Activated naive CD4-positive, alpha-beta T cell treated with anti-CD3 and anti-CD28 coated beads, Interleukin-2, amount 50 U/mL, for 24 hours (primary cell): ENCODE measurements at regions not wholly inside any gene's neighbourhood (a gene's known extent, or its start where the extent isn't known, plus 50 kb on each side); places are given as distances from the start of the nearest gene placed in this dataset.
"Not testable (repeated sequence)": the region's sequence is repeated elsewhere in the genome, so short reads cannot be mapped to it uniquely, and the experiment has no call there.

Experiments used
- H3K27ac Mint-ChIP-seq: one replicate; pipeline ENCODE4 v1.8.0; 2021; ENCODE audit warnings: mild to moderate bottlenecking, mixed read lengths
- H3K27me3 Mint-ChIP-seq: one replicate; pipeline ENCODE4 v1.8.0; 2021; ENCODE audit warnings: mixed read lengths
- H3K36me3 Mint-ChIP-seq: one replicate; pipeline ENCODE4 v1.8.0; 2021; ENCODE audit warnings: mixed read lengths
- H3K4me1 Mint-ChIP-seq: one replicate; pipeline ENCODE4 v1.8.0; 2021; ENCODE audit warnings: mixed read lengths
- H3K4me3 Mint-ChIP-seq: one replicate; pipeline ENCODE4 v1.8.0; 2021; ENCODE audit warnings: mild to moderate bottlenecking, mixed read lengths
- H3K9me3 Mint-ChIP-seq: one replicate; pipeline ENCODE4 v1.8.0; 2021; ENCODE audit warnings: mixed read lengths

- Mint-ChIP-seq H3K4me1 (no peaks in the 10 kb centered on the region), H3K4me3 (no peak overlapping the region), H3K9me3 (peaks cover 5% of the 10 kb centered on the region), H3K27ac (no peak overlapping the region), H3K27me3 (no peaks in the 10 kb centered on the region), H3K36me3 (no peaks in the 10 kb centered on the region)
Measured at GRCh38 chr18:21979171-21979560, 190.2 kb upstream of the GATA6 start.

GRCh38 chr18:21979759-21980158, 189.6 kb upstream of the GATA6 start:
- Mint-ChIP-seq H3K36me3 (no peaks in the 10 kb centered on the region), H3K9me3 (peaks cover 5% of the 10 kb centered on the region), H3K4me3 (no peak overlapping the region), H3K27ac (no peak overlapping the region), H3K4me1 (no peaks in the 10 kb centered on the region), H3K27me3 (no peaks in the 10 kb centered on the region)

- peaks cover 5% of the 10 kb centered on the region for H3K9me3 Mint-ChIP-seq
- no peak overlapping the region for H3K27ac Mint-ChIP-seq
- H3K27me3 Mint-ChIP-seq, result no peaks in the 10 kb centered on the region
- no peaks in the 10 kb centered on the region for H3K36me3 Mint-ChIP-seq
- H3K4me1 Mint-ChIP-seq, result no peaks in the 10 kb centered on the region
- H3K4me3 Mint-ChIP-seq, result no peak overlapping the region
Measured at GRCh38 chr18:21980744-21981143, 188.6 kb upstream of the GATA6 start.

GRCh38 chr18:21981489-21981888, 187.9 kb upstream of the GATA6 start:
- not testable (repeated sequence) for H3K36me3 Mint-ChIP-seq, H3K27ac Mint-ChIP-seq, H3K9me3 Mint-ChIP-seq, H3K4me3 Mint-ChIP-seq, H3K27me3 Mint-ChIP-seq, H3K4me1 Mint-ChIP-seq

GRCh38 chr18:21991081-21991534, 178.3 kb upstream of the GATA6 start:
- Mint-ChIP-seq H3K4me1 (no peaks in the 10 kb centered on the region), H3K4me3 (no peak overlapping the region), H3K9me3 (no peaks in the 10 kb centered on the region), H3K36me3 (no peaks in the 10 kb centered on the region), H3K27ac (no peak overlapping the region), H3K27me3 (peaks cover 5% of the 10 kb centered on the region)

GRCh38 chr18:21991886-21992285, 177.5 kb upstream of the GATA6 start:
- H3K4me3 Mint-ChIP-seq, result no peak overlapping the region
- peaks cover 5% of the 10 kb centered on the region for H3K27me3 Mint-ChIP-seq
- no peaks in the 10 kb centered on the region for H3K9me3 Mint-ChIP-seq
- H3K27ac Mint-ChIP-seq, result no peak overlapping the region
- no peaks in the 10 kb centered on the region for H3K4me1 Mint-ChIP-seq
- H3K36me3 Mint-ChIP-seq, result no peaks in the 10 kb centered on the region

- Mint-ChIP-seq H3K4me1 (peaks cover 7% of the 10 kb centered on the region), H3K27ac (no peak overlapping the region), H3K9me3 (no peaks in the 10 kb centered on the region), H3K27me3 (peaks cover 3% of the 10 kb centered on the region), H3K36me3 (no peaks in the 10 kb centered on the region), H3K4me3 (no peak overlapping the region)
Measured at GRCh38 chr18:21996351-21996826, 173.0 kb upstream of the GATA6 start.

GRCh38 chr18:21997207-21998143, 171.9 kb upstream of the GATA6 start:
- H3K36me3 Mint-ChIP-seq, result no peaks in the 10 kb centered on the region
- H3K9me3 Mint-ChIP-seq, result no peaks in the 10 kb centered on the region
- H3K27me3 Mint-ChIP-seq, result peaks cover 2% of the 10 kb centered on the region
- H3K4me3 Mint-ChIP-seq, result no peak overlapping the region
- no peak overlapping the region for H3K27ac Mint-ChIP-seq
- H3K4me1 Mint-ChIP-seq, result peaks cover 7% of the 10 kb centered on the region

GRCh38 chr18:21998486-21998885, 170.9 kb upstream of the GATA6 start:
- Mint-ChIP-seq H3K9me3 (no peaks in the 10 kb centered on the region), H3K27ac (no peak overlapping the region), H3K4me1 (peaks cover 7% of the 10 kb centered on the region), H3K27me3 (peaks cover 2% of the 10 kb centered on the region), H3K36me3 (no peaks in the 10 kb centered on the region), H3K4me3 (no peak overlapping the region)

- H3K9me3 Mint-ChIP-seq, result no peaks in the 10 kb centered on the region
- H3K27ac Mint-ChIP-seq, result no peak overlapping the region
- H3K27me3 Mint-ChIP-seq, result no peaks in the 10 kb centered on the region
- no peaks in the 10 kb centered on the region for H3K36me3 Mint-ChIP-seq
- H3K4me1 Mint-ChIP-seq, result peaks cover 7% of the 10 kb centered on the region
- no peak overlapping the region for H3K4me3 Mint-ChIP-seq
Measured at GRCh38 chr18:22001912-22002487, 167.4 kb upstream of the GATA6 start.

- no peaks in the 10 kb centered on the region for H3K27me3 Mint-ChIP-seq
- no peaks in the 10 kb centered on the region for H3K36me3 Mint-ChIP-seq
- peaks cover 4% of the 10 kb centered on the region for H3K9me3 Mint-ChIP-seq
- H3K27ac Mint-ChIP-seq, result no peak overlapping the region
- H3K4me3 Mint-ChIP-seq, result no peak overlapping the region
- no peaks in the 10 kb centered on the region for H3K4me1 Mint-ChIP-seq
Measured at GRCh38 chr18:22005191-22005841, 164.1 kb upstream of the GATA6 start.

GRCh38 chr18:22006458-22006857, 162.9 kb upstream of the GATA6 start:
- Mint-ChIP-seq H3K4me1 (no peaks in the 10 kb centered on the region), H3K4me3 (no peak overlapping the region), H3K27ac (no peak overlapping the region), H3K9me3 (peaks cover 4% of the 10 kb centered on the region), H3K36me3 (no peaks in the 10 kb centered on the region), H3K27me3 (no peaks in the 10 kb centered on the region)

GRCh38 chr18:22009242-22009641, 160.1 kb upstream of the GATA6 start:
- Mint-ChIP-seq H3K27ac (no peak overlapping the region), H3K36me3 (no peaks in the 10 kb centered on the region), H3K27me3 (no peaks in the 10 kb centered on the region), H3K9me3 (peaks cover 4% of the 10 kb centered on the region), H3K4me1 (no peaks in the 10 kb centered on the region), H3K4me3 (no peak overlapping the region)

GRCh38 chr18:22013993-22014392, 155.4 kb upstream of the GATA6 start:
- Mint-ChIP-seq H3K27me3 (peaks cover 2% of the 10 kb centered on the region), H3K4me3 (no peak overlapping the region), H3K9me3 (peaks cover 13% of the 10 kb centered on the region), H3K4me1 (no peaks in the 10 kb centered on the region), H3K36me3 (no peaks in the 10 kb centered on the region), H3K27ac (no peak overlapping the region)

- H3K36me3 Mint-ChIP-seq, result no peaks in the 10 kb centered on the region
- H3K4me3 Mint-ChIP-seq, result no peak overlapping the region
- H3K27me3 Mint-ChIP-seq, result peaks cover 2% of the 10 kb centered on the region
- peaks cover 9% of the 10 kb centered on the region for H3K9me3 Mint-ChIP-seq
- no peaks in the 10 kb centered on the region for H3K4me1 Mint-ChIP-seq
- H3K27ac Mint-ChIP-seq, result no peak overlapping the region
Measured at GRCh38 chr18:22015156-22015555, 154.2 kb upstream of the GATA6 start.

- no peaks in the 10 kb centered on the region for H3K4me1 Mint-ChIP-seq
- no peak overlapping the region for H3K27ac Mint-ChIP-seq
- H3K36me3 Mint-ChIP-seq, result no peaks in the 10 kb centered on the region
- H3K27me3 Mint-ChIP-seq, result peaks cover 2% of the 10 kb centered on the region
- H3K9me3 Mint-ChIP-seq, result peaks cover 9% of the 10 kb centered on the region
- no peak overlapping the region for H3K4me3 Mint-ChIP-seq
Measured at GRCh38 chr18:22018366-22018765, 151.0 kb upstream of the GATA6 start.
